HG03139 (cell line): ENCODE measurements at regions not wholly inside any gene's neighbourhood (a gene's known extent, or its start where the extent isn't known, plus 50 kb on each side); places are given as distances from the start of the nearest gene placed in this dataset.
"Not testable (repeated sequence)": the region's sequence is repeated elsewhere in the genome, so short reads cannot be mapped to it uniquely, and the experiment has no call there.

Experiments used
- ATAC-seq: cut with Tn5 transposase; IDR thresholded peaks from one replicate; pipeline ENCODE4 v1.9.1; 2021; ENCODE audit not compliant: unreplicated experiment

DNA sequence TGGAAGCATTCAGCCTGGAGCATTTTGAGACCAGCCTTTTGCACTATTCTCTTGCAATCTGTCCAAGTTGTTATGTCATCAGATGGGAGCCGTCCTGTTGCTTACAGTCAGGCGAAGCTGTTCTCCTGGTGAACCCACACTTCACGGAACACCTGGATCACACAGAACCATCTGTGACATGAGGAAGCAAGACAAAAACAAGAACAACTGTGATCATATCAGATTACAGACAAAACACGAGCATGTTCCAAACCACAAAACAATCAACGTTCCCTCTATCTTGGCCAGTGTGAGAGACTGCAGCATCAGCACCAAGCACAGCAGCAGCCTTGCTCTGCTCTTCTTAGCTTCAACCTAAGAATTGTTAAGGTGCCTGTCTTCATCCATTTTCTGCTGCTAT is 180.5 kb upstream of the SFSWAP start:
- ATAC-seq: no peak

- ATAC-seq: no peak
Observed at GRCh38 chr12:131533139-131533538, 177.8 kb upstream of the SFSWAP start.

DNA sequence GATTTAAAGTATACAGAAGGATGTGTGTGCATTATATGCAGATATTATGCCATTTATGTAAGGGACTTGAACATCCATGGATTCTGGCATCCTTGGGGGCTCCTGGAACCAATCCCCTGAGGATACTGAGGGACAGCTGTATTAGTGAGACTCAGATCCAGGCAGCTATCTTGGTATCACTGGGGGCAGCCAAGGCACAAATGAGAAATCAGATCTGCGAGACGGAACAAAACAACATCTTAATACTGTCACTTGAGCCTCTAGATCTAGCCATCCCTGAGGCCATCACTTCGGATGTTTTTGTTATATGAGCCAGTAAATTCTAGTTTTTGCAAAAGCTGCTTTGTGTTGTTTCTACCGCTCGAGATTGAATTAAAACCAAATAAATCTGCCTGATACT is 175.1 kb upstream of the SFSWAP start:
- no peak for ATAC-seq

GRCh38 chr12:131536337-131536736 is 174.6 kb upstream of the SFSWAP start:
- ATAC-seq: no peak

GRCh38 chr12:131536766-131537165 is 174.1 kb upstream of the SFSWAP start:
- ATAC-seq: no peak

DNA sequence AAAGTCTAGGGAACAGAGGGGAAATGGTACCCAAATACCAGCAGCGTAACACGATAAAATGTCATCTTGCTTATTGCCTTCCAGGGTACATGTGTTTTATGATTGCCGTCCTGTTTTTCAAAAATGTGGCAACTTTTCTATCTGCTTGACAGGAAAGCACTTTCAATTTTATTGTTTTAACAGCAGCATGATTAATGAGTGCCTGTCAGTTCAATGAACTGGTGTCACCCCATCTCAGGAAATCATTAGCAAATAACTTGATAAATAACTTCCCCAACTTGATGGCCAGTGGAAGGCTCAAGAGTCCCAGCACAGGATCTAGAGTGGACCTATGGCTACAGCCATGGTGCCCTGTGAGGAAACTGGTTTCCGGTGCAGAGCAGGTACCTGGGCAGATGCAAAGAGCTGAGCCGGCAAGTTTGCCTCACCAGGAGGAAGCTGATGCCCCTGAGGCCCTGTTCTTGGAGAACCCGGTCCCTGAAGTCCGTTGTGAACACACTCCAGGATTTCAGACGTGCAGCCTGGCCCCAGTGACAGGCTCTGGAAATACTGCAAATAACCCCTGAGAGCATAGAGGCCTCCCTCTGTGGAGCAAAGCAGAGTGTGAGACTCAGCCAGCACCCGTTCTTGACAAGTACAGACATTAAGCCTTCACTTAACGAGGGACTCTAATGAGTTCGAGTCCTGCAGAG is 173.5 kb upstream of the SFSWAP start:
- ATAC-seq: no peak

DNA sequence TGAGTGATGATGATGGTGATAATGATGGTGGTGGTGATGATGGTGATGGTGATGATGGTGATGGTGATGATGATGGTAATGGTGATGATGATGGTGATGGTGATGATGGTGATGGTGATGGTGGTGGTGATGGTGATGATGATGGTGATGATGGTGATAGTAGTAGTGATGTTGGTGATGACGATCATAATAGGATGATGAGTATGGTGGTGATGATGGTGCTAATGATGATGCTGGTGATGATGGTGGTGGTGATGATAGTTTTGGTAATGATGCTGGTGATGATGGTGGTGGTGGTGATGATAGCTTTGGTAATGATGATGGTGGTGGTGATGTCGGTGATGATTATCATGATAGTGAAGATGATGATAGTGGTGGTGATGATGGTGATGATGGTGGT is 171.5 kb upstream of the SFSWAP start:
- ATAC-seq: no peak

DNA sequence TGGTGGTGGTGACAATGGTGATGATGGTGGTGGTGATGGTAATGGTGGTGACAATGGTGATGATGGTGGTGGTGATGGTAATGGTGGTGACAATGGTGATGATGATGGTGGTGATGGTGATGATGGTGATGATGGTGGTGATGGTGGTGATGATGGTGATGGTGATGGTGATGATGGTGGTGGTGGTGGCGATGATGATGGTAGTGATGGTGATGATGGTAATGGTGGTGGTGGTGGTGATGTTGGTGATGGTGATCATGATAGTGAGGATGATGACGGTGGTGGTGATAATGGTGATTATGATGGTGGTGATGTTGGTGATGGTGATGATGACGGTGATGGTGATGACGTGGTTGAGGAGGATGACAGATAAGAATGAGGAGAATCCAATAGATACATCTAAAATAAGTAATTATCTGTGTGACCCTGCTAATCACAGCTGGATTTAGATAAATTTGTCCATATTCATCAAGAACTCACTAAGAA is 170.7 kb upstream of the SFSWAP start:
- no peak for ATAC-seq

DNA sequence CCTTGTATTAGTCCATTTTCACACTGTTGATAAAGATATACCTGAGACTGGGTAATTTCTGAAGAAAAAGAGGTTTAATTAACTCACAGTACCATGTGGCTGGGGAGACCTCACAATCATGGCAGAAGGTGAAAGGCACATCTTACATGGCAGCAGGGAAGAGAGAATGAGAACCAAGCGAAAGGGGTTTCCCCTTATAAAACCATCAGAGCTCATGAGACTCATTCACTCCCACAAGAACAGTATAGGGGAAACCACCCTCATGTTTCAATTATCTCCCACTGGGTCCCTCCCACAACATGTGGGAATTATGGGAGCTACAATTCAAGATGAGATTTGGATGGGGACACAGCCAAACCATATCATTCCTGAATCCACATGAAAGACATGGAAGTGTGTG is 169.4 kb upstream of the SFSWAP start:
- ATAC-seq: not testable (repeated sequence)

GRCh38 chr12:131542351-131542750 is 168.5 kb upstream of the SFSWAP start:
- ATAC-seq: no peak

- ATAC-seq: no peak
Observed at GRCh38 chr12:131543040-131543439, 167.8 kb upstream of the SFSWAP start.

GRCh38 chr12:131547555-131547954 is 163.3 kb upstream of the SFSWAP start:
- ATAC-seq: no peak

DNA sequence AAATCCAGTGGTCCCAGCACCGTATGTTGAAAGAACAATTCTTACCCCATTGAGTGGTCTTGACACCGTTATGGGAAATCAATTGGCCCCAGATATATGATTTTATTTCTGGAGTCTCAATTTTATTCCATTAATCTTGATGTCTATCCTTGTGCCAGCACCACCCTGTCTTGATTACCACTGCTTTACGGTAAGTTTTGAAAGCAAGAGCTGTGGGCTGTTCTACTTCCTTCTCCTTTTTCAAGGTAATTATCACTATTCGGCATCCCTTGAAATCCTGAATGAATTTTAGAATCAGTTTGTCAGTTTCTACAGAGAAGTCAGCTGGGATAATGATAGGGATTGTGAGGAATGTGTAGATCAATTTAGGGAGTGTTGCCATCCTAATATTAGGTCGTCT is 160.8 kb upstream of the SFSWAP start:
- ATAC-seq: no peak

GRCh38 chr12:131551675-131552491 is 159.0 kb upstream of the SFSWAP start:
- no peak for ATAC-seq

DNA sequence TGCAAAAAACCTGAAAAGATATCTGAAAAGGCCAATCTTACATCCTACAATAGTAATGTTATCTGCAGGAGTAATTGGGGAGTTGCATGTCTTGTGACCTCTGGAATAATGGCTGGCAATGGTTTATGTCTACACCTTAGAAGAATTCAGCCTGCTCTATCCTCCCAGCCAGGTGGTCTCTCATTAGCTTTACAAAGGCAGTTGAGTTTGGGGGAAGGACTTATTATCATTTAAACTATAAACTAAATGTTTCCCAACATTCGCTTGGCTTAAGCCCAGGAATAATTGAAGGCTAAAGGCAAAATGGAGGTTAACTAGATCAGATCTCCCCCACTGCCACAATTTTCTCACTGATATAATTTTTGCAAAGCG is 158.4 kb upstream of the SFSWAP start:
- ATAC-seq: no peak

DNA sequence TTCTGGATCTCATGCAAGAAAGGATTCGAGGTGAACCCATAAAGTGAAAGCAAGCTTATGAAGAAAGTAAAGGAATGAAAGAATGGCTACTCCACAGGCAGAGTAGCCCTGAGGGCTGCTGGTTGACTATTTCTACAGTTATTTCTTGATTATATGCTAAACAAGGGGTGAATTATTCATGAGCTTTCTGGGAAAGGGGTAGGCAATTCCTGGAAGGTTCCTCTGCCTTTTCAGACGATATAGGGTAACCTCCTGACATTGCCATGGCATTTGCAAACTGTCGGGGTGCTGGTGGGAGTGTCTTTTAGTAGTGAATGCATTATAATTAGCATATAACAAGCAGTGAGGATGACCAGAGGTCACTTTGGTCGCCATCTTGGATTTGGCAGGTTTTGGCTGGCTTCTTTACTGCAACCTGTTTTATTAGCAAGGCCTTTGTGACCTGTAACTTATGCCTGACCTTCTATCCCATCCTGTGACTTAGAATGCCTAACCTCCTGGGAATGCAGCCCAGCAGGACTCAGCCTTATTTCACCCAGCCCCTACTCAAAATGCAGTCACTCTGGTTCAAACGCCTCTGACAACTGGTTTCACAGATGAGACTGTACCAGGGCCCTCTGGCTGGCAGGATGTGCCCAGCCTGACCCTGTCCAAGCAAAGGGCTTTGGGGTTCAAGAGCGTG is 157.7 kb upstream of the SFSWAP start:
- ATAC-seq: no peak

GRCh38 chr12:131555197-131555846 is 155.6 kb upstream of the SFSWAP start:
- no peak for ATAC-seq

DNA sequence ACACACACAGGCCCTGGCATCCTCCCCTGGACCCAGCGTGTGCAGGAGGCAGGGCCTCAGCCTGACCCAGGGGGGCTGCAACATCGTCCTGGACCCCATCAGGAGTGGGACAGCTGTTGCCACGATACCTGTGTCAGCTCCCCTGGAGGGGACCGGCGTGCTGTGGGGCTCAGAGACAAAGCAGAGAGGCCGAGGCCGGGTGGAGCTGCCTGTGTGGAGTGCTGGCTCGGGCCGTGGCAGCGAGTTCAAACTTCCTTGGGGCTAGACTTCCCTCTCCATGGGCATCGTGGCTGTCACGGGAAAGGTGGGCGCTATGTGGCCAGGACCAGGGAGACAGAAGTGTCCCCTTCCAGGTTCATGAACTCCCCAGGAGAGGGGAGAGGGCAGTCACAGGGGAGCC is 155.0 kb upstream of the SFSWAP start:
- ATAC-seq: no peak

DNA sequence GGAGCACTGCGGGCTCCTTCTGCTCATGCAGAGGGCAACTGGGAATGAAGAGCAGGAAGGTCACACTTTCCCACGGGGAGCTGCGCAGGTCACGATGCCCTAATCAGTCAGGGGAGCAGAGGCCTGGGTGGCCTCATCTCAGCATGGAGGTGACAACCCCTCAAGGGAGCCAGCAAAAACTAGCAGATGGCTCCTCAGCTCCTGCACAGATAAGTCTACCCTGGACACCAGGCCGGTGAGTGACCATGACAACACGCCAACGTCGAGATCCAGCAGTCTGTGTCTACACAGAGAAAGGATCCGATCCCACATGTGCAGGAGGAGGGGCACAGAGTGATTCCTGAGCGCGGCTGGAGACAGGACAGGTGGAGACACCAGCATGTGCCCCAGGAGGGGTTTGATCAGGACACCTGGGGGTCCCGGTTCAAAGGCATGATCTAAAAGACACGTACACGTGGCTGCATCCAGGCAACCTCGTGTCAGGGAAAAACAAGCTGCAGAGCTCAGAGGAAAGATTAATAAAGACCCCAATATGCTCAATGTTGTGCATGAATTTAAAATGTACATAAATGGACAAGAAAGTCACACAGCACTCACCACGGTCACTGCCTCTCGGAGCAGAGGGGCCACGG is 153.7 kb upstream of the SFSWAP start:
- ATAC-seq: no peak

GRCh38 chr12:131559517-131560516 is 151.1 kb upstream of the SFSWAP start:
- ATAC-seq: no peak
